K562 (cell line): ENCODE measurements at regions not wholly inside any gene's neighbourhood (a gene's known extent, or its start where the extent isn't known, plus 50 kb on each side); places are given as distances from the start of the nearest gene placed in this dataset.

Experiments used
- CREB1 ChIP-seq, 2 experiments: sonication (generic) in 1 of 2; formaldehyde crosslinking in 1 of 2; IDR thresholded peaks; 2 replicates each; pipeline versions ENCODE4 v1.6.1 to v1.8.0; 2012 to 2022; ENCODE audit warnings: inconsistent platforms in 1 of 2, mild to moderate bottlenecking in 1 of 2, missing genetic modification reagents in 1 of 2, moderate library complexity in 1 of 2
- DPF2 ChIP-seq: fragments of 450-650 bp; IDR thresholded peaks from 2 replicates; pipeline ENCODE4 v1.6.1; 2016
- ELF1 ChIP-seq: fragments of 200-800 bp; sonication (Bioruptor generic); IDR thresholded peaks from 2 replicates; pipeline ENCODE4 v1.6.1; 2016; ENCODE audit warnings: missing genetic modification characterization, missing compliant biosample characterization
- ESRRA ChIP-seq: fragments of 450-650 bp; IDR thresholded peaks from 2 replicates; pipeline ENCODE4 v1.6.1; 2014; ENCODE audit warnings: low read depth, mild to moderate bottlenecking, moderate library complexity, borderline replicate concordance
- HNRNPH1 ChIP-seq: fragments of 200-400 bp; formaldehyde crosslinking; optimal IDR thresholded peaks from 2 replicates; pipeline ENCODE3; 2017; ENCODE audit warnings: low read depth, mild to moderate bottlenecking, low read length, moderate library complexity
- IRF2 ChIP-seq: sonication (generic); formaldehyde crosslinking; IDR thresholded peaks from 2 replicates; pipeline ENCODE4 v1.8.1; 2022; ENCODE audit warnings: mild to moderate bottlenecking, missing genetic modification reagents
- PHF8 ChIP-seq: fragments of 200-600 bp; sonication (generic); IDR thresholded peaks from 2 replicates; pipeline ENCODE4 v1.6.1; 2012; ENCODE audit warnings: mixed run types, mild to moderate bottlenecking, inconsistent platforms, low read length, moderate library complexity, borderline replicate concordance
- POLR2A ChIP-seq: fragments of 450-650 bp; conservative IDR thresholded peaks from 2 replicates; pipeline ENCODE4 v1.6.1; 2016
- RBFOX2 ChIP-seq: fragments of 200-400 bp; formaldehyde crosslinking; IDR thresholded peaks from 2 replicates; pipeline ENCODE4 v1.6.1; 2017; ENCODE audit warnings: low read depth, mild to moderate bottlenecking, low read length, moderate library complexity
- SP2 ChIP-seq: IDR thresholded peaks from 2 replicates; pipeline ENCODE4 v1.6.1; 2011; ENCODE audit warnings: mild to moderate bottlenecking, low read depth, low read length, moderate library complexity; ENCODE audit not compliant: poor library complexity, severe bottlenecking; ENCODE audit errors: extremely low read depth
- SRSF7 ChIP-seq: fragments of 200-400 bp; formaldehyde crosslinking; optimal IDR thresholded peaks from 2 replicates; pipeline ENCODE3; 2017; ENCODE audit warnings: mild to moderate bottlenecking, low read depth, low read length
- ZNF24 ChIP-seq: fragments of 450-650 bp; IDR thresholded peaks from 2 replicates; pipeline ENCODE4 v1.6.1; 2016
- TF ChIP-seq, protein P1 (sequence below), 3 experiments: IDR thresholded peaks in 2 of 3; conservative IDR thresholded peaks in 1 of 3; 2 replicates each; pipeline ENCODE4 v1.5.1; 2011 to 2012; ENCODE audit warnings: low read length in 3 of 3, mild to moderate bottlenecking in 3 of 3, control low read depth in 2 of 3, improper control_type of control experiment in 1 of 3, inconsistent platforms in 1 of 3, low read depth in 1 of 3, mixed read lengths in 1 of 3, moderate library complexity in 1 of 3; ENCODE audit not compliant: insufficient read depth in 2 of 3

DNA sequence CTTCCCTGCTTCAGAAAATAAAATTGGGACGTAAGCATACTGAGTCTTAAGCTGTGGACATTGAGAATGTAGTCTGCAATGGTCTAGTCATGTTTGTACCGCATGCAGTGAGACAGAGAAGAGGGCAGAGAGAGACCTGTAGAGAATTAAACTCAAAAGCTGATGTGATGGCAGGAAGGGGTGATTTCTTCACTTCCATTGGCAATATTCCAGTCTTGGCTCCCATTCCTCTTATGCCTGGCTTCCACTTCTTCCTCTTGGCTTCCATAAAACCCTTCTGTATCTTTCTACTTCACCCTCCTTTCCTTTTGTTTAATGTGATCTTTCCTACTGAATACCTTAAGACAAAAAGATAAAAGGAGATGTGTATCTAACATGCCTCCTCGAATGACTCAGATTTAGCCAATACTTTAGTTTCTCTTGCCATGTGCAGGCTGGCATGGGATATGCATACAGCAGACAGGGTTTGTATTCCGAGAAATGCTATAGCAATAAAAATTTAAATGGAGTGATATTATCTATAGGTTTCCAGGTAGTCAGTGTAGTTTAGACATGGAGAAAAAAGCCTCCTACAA is 423.1 kb upstream of the DYNLRB2 start:
- no peak for TF ChIP-seq CREB1 (IDR thresholded peaks at IDR 0.05)
- TF ChIP-seq CREB1 (CRISPR knock-in tag; IDR thresholded peaks at IDR 0.05) = no peak
- no peak for TF ChIP-seq SRSF7
- TF ChIP-seq, protein P1, sequence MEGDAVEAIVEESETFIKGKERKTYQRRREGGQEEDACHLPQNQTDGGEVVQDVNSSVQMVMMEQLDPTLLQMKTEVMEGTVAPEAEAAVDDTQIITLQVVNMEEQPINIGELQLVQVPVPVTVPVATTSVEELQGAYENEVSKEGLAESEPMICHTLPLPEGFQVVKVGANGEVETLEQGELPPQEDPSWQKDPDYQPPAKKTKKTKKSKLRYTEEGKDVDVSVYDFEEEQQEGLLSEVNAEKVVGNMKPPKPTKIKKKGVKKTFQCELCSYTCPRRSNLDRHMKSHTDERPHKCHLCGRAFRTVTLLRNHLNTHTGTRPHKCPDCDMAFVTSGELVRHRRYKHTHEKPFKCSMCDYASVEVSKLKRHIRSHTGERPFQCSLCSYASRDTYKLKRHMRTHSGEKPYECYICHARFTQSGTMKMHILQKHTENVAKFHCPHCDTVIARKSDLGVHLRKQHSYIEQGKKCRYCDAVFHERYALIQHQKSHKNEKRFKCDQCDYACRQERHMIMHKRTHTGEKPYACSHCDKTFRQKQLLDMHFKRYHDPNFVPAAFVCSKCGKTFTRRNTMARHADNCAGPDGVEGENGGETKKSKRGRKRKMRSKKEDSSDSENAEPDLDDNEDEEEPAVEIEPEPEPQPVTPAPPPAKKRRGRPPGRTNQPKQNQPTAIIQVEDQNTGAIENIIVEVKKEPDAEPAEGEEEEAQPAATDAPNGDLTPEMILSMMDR (IDR thresholded peaks at IDR 0.05 in 2 of 3, conservative IDR thresholded peaks at IDR 0.05 in 1 of 3; ENCODE audit: insufficient read depth in 2 of 3, low read depth in 1 of 3, low read length in 3 of 3) = no peak
- TF ChIP-seq DPF2 = no peak
- TF ChIP-seq HNRNPH1 = no peak
- no peak for TF ChIP-seq PHF8
- TF ChIP-seq ELF1 (tag) = no peak
- no peak for TF ChIP-seq RBFOX2
- TF ChIP-seq IRF2 (CRISPR knock-in tag) = no peak
- TF ChIP-seq ZNF24 = no peak
- TF ChIP-seq ESRRA = no peak
- TF ChIP-seq POLR2A = no peak
- no peak for TF ChIP-seq SP2
